ENCODE measurements at regions not wholly inside any gene's neighbourhood (a gene's known extent, or its start where the extent isn't known, plus 50 kb on each side); places are given as distances from the start of the nearest gene placed in this dataset.

GRCh38 chr17:83153681-83154310 lies 74.4 kb downstream of the METRNL start:
- no peak for DNase-seq (ENCODE audit: low spot score)
- H3K4me3 ChIP-seq, result no peak overlapping the region
- no peaks in the 10 kb centered on the region for H3K36me3 ChIP-seq
- TF ChIP-seq POLR2A (IDR thresholded peaks at IDR 0.05) (no peak), POLR2AphosphoS5 (IDR thresholded peaks at IDR 0.05) (no peak), CTCF (IDR thresholded peaks at IDR 0.05) (no peak)
- H3K9me3 ChIP-seq, result no peaks in the 10 kb centered on the region
- no peaks in the 10 kb centered on the region for H3K4me1 ChIP-seq (replicated peaks)
- H3K27ac ChIP-seq, result no peak overlapping the region
- WGBS, result 91% methylated on average over 26 of the region's 29 CpGs
- no peaks in the 10 kb centered on the region for H3K27me3 ChIP-seq (replicated peaks; ENCODE audit: insufficient read depth)
- intact Hi-C loops (cut with DNase I), result no loop called here

GRCh38 chr17:83154311-83155127 lies 75.1 kb downstream of the METRNL start:
- H3K36me3 ChIP-seq, result no peaks in the 10 kb centered on the region
- TF ChIP-seq POLR2A (IDR thresholded peaks at IDR 0.05) (no peak), CTCF (IDR thresholded peaks at IDR 0.05) (no peak), POLR2AphosphoS5 (IDR thresholded peaks at IDR 0.05) (no peak)
- no peak overlapping the region for H3K4me3 ChIP-seq
- WGBS, result 59% methylated on average over 8 of the region's 9 CpGs
- intact Hi-C loops (cut with DNase I), result no loop called here
- no peaks in the 10 kb centered on the region for H3K9me3 ChIP-seq
- DNase-seq (ENCODE audit: low spot score), result no peak
- no peak overlapping the region for H3K27ac ChIP-seq
- no peaks in the 10 kb centered on the region for H3K27me3 ChIP-seq (replicated peaks; ENCODE audit: insufficient read depth)
- no peaks in the 10 kb centered on the region for H3K4me1 ChIP-seq (replicated peaks)

- no peak for TF ChIP-seq POLR2A (IDR thresholded peaks at IDR 0.05)
- TF ChIP-seq POLR2AphosphoS5 (IDR thresholded peaks at IDR 0.05), result no peak
- no peak for TF ChIP-seq CTCF (IDR thresholded peaks at IDR 0.05)
- Histone ChIP-seq H3K36me3 (no peaks in the 10 kb centered on the region), H3K27ac (no peak overlapping the region), H3K4me1 (replicated peaks) (no peaks in the 10 kb centered on the region), H3K27me3 (replicated peaks; ENCODE audit: insufficient read depth) (no peaks in the 10 kb centered on the region), H3K4me3 (no peak overlapping the region), H3K9me3 (no peaks in the 10 kb centered on the region)
- no peak for DNase-seq (ENCODE audit: low spot score)
- 81% methylated on average over 32 of the region's 32 CpGs for WGBS
- intact Hi-C loops (cut with DNase I), result no loop called here
Observed at GRCh38 chr17:83155128-83156121, 76.0 kb downstream of the METRNL start.

GRCh38 chr17:83156408-83156807 lies 77.0 kb downstream of the METRNL start:
- Histone ChIP-seq H3K4me3 (no peak overlapping the region), H3K9me3 (no peaks in the 10 kb centered on the region), H3K27me3 (replicated peaks; ENCODE audit: insufficient read depth) (no peaks in the 10 kb centered on the region), H3K4me1 (replicated peaks) (no peaks in the 10 kb centered on the region), H3K36me3 (no peaks in the 10 kb centered on the region), H3K27ac (no peak overlapping the region)
- no peak for DNase-seq (ENCODE audit: low spot score)
- intact Hi-C loops (cut with DNase I), result no loop called here
- TF ChIP-seq CTCF (IDR thresholded peaks at IDR 0.05), result no peak
- TF ChIP-seq POLR2A (IDR thresholded peaks at IDR 0.05), result no peak
- no peak for TF ChIP-seq POLR2AphosphoS5 (IDR thresholded peaks at IDR 0.05)
- 89% methylated on average over 11 of the region's 11 CpGs for WGBS
